Panc1 (cell line): ENCODE measurements at regions not wholly inside any gene's neighbourhood (a gene's known extent, or its start where the extent isn't known, plus 50 kb on each side); places are given as distances from the start of the nearest gene placed in this dataset.

ENCODE experiments used
- ATAC-seq: fragments of 200-7000 bp; cut with Tn5 transposase; 2 replicates; pipeline ENCODE4 v1.9.1; 2020; ENCODE audit warnings: mild to moderate bottlenecking, moderate library complexity
- BruUV-seq: library from RNA; stranded (reverse); fragments of 400-500 nt; replicated peaks from 2 replicates; lab custom pipeline; 2021; lab: Mats Ljungman, UMichigan
- CTCF ChIA-PET: fragments of 300-600 bp; sonication (Branson Sonifier 250); formaldehyde crosslinking; loops from one replicate; lab custom pipeline; 2022; ENCODE audit warnings: antibody characterized with exemption; lab: Charles Lee
- POLR2A ChIA-PET: fragments of 300-600 bp; sonication (Branson Sonifier 250); formaldehyde crosslinking; loops from one replicate; lab custom pipeline; 2022; ENCODE audit warnings: antibody characterized with exemption; lab: Charles Lee
- DNase-seq: peaks from one replicate; pipeline ENCODE4 v3.0.0-alpha.2; 2010; ENCODE audit warnings: low read depth, low spot score
- H3K27ac ChIP-seq: 2 replicates; pipeline ENCODE4 v1.5.1; 2011; ENCODE audit warnings: mild to moderate bottlenecking, low read length, inconsistent platforms
- H3K27me3 ChIP-seq: fragments of 200-500 bp; sonication (Bioruptor generic); 2 replicates; pipeline ENCODE4 v1.6.0; 2014; ENCODE audit warnings: low read length, inconsistent platforms; ENCODE audit not compliant: control insufficient read depth, insufficient read depth
- H3K36me3 ChIP-seq: fragments of 200-500 bp; sonication (Bioruptor generic); 2 replicates; pipeline ENCODE4 v1.5.1; 2014; ENCODE audit warnings: inconsistent platforms, mild to moderate bottlenecking, low read length, moderate library complexity; ENCODE audit not compliant: control insufficient read depth, insufficient read depth
- H3K4me1 ChIP-seq: 2 replicates; pipeline ENCODE4 v1.5.1; 2011; ENCODE audit warnings: inconsistent platforms, mild to moderate bottlenecking, low read length, moderate library complexity; ENCODE audit not compliant: control insufficient read depth, insufficient read depth
- H3K4me3 ChIP-seq, 2 experiments: 2 replicates each; pipeline ENCODE4 v1.5.1; 2011 to 2012; ENCODE audit warnings: low read depth in 2 of 2, low read length in 2 of 2, mild to moderate bottlenecking in 2 of 2, inconsistent platforms in 1 of 2, moderate library complexity in 1 of 2
- H3K9me3 ChIP-seq: fragments of 200-500 bp; sonication (Bioruptor generic); 2 replicates; pipeline ENCODE4 v1.5.1; 2014; ENCODE audit warnings: low read depth, mild to moderate bottlenecking, inconsistent platforms, low read length, moderate library complexity; ENCODE audit not compliant: control insufficient read depth, insufficient read depth
- CTCF ChIP-seq: fragments of 450-650 bp; IDR thresholded peaks from 2 replicates; pipeline ENCODE4 v1.5.1; 2017; ENCODE audit warnings: mild to moderate bottlenecking
- POLR2AphosphoS5 ChIP-seq: IDR thresholded peaks from 2 replicates; pipeline ENCODE4 v1.6.1; 2012; ENCODE audit warnings: mild to moderate bottlenecking, low read depth, low read length, moderate library complexity
- REST ChIP-seq, 2 experiments: IDR thresholded peaks; 2 replicates each; pipeline ENCODE4 v1.6.1; 2011 to 2012; ENCODE audit warnings: low read depth in 2 of 2, control low read depth in 1 of 2, low read length in 1 of 2, mild to moderate bottlenecking in 1 of 2, moderate library complexity in 1 of 2; ENCODE audit not compliant: insufficient read depth in 1 of 2
- SIN3A ChIP-seq: IDR thresholded peaks from 2 replicates; pipeline ENCODE4 v1.6.1; 2012; ENCODE audit warnings: low read depth, mild to moderate bottlenecking, low read length, moderate library complexity, borderline replicate concordance; ENCODE audit not compliant: insufficient read depth
- TCF7L2 ChIP-seq: IDR thresholded peaks from 2 replicates; pipeline ENCODE4 v1.6.1; 2011; ENCODE audit warnings: mild to moderate bottlenecking, low read depth, low read length, inconsistent platforms
- in situ Hi-C: cut with HindIII; loops from 2 replicates; pipeline ENCODE4 v1.10.0; 2016; ENCODE audit warnings: low sequenced_read_pairs, low pct_unique_long_range_greater_than_20kb
- intact Hi-C: fragments of 100-400 bp; cut with micrococcal nuclease; formaldehyde crosslinking; loops from one replicate; pipeline ENCODE4 v1.10.0; 2022; ENCODE audit not compliant: unreplicated experiment

- Histone ChIP-seq H3K36me3 (no peaks in the 10 kb centered on the region), H3K27ac (no peak overlapping the region), H3K4me3 (no peak overlapping the region), H3K27me3 (no peaks in the 10 kb centered on the region), H3K4me1 (no peaks in the 10 kb centered on the region), H3K9me3 (no peaks in the 10 kb centered on the region)
- TF ChIP-seq SIN3A (no peak), POLR2AphosphoS5 (no peak), CTCF (no peak), REST (IDR thresholded peaks at IDR 0.05; ENCODE audit: insufficient read depth in 1 of 2, low read depth in 2 of 2, low read length in 1 of 2) (no peak), TCF7L2 (no peak)
- in situ Hi-C loops (no loop called here), intact Hi-C loops (no loop called here)
- no peak for ATAC-seq
- DNase-seq, result no peak
- no TSS peak for BruUV-seq
- CTCF ChIA-PET, result no interaction called here
- POLR2A ChIA-PET, result no interaction called here
These were observed 192.8 kb downstream of the RWDD3 start for GRCh38 chr1:95426772-95427171.

GRCh38 chr1:95427525-95427924, 193.5 kb downstream of the RWDD3 start:
- Histone ChIP-seq H3K36me3 (no peaks in the 10 kb centered on the region), H3K27me3 (no peaks in the 10 kb centered on the region), H3K4me3 (no peak overlapping the region), H3K9me3 (no peaks in the 10 kb centered on the region), H3K4me1 (no peaks in the 10 kb centered on the region), H3K27ac (no peak overlapping the region)
- POLR2A ChIA-PET, result no interaction called here
- ATAC-seq (no peak), DNase-seq (no peak)
- TF ChIP-seq REST (IDR thresholded peaks at IDR 0.05; ENCODE audit: insufficient read depth in 1 of 2, low read depth in 2 of 2, low read length in 1 of 2) (no peak), TCF7L2 (no peak), POLR2AphosphoS5 (no peak), SIN3A (no peak)
- in situ Hi-C loops (no loop called here), intact Hi-C loops (no loop called here)
- CTCF ChIA-PET, result no interaction called here
- no TSS peak for BruUV-seq
